ENCODE measurements at regions not wholly inside any gene's neighbourhood (a gene's known extent, or its start where the extent isn't known, plus 50 kb on each side); places are given as distances from the start of the nearest gene placed in this dataset.

GRCh38 chr7:34488766-34489165 lies 169.3 kb upstream of the NPSR1 start:
- Mint-ChIP-seq H3K27ac (no peak overlapping the region), H3K4me3 (no peak overlapping the region), H3K4me1 (no peaks in the 10 kb centered on the region), H3K36me3 (no peaks in the 10 kb centered on the region), H3K9me3 (peaks cover 4% of the 10 kb centered on the region), H3K27me3 (no peaks in the 10 kb centered on the region)
- no peak for DNase-seq

- no peak for DNase-seq
- H3K4me3 Mint-ChIP-seq: no peak overlapping the region
- H3K4me1 Mint-ChIP-seq: no peaks in the 10 kb centered on the region
- no peaks in the 10 kb centered on the region for H3K36me3 Mint-ChIP-seq
- H3K27me3 Mint-ChIP-seq: no peaks in the 10 kb centered on the region
- H3K9me3 Mint-ChIP-seq: peaks cover 4% of the 10 kb centered on the region
- no peak overlapping the region for H3K27ac Mint-ChIP-seq
These were observed 166.1 kb upstream of the NPSR1 start for GRCh38 chr7:34491899-34492298.

GRCh38 chr7:34493752-34494151 lies 164.3 kb upstream of the NPSR1 start:
- H3K36me3 Mint-ChIP-seq: no peaks in the 10 kb centered on the region
- no peaks in the 10 kb centered on the region for H3K27me3 Mint-ChIP-seq
- H3K27ac Mint-ChIP-seq: no peak overlapping the region
- no peak for DNase-seq
- no peak overlapping the region for H3K4me3 Mint-ChIP-seq
- peaks cover 4% of the 10 kb centered on the region for H3K9me3 Mint-ChIP-seq
- H3K4me1 Mint-ChIP-seq: no peaks in the 10 kb centered on the region

- no peaks in the 10 kb centered on the region for H3K27me3 Mint-ChIP-seq
- no peak overlapping the region for H3K27ac Mint-ChIP-seq
- no peak for DNase-seq
- peaks cover 4% of the 10 kb centered on the region for H3K9me3 Mint-ChIP-seq
- H3K4me1 Mint-ChIP-seq: no peaks in the 10 kb centered on the region
- H3K36me3 Mint-ChIP-seq: no peaks in the 10 kb centered on the region
- H3K4me3 Mint-ChIP-seq: no peak overlapping the region
These were observed 160.8 kb upstream of the NPSR1 start for GRCh38 chr7:34497153-34497777.

GRCh38 chr7:34501156-34501555 lies 156.9 kb upstream of the NPSR1 start:
- Mint-ChIP-seq H3K36me3 (no peaks in the 10 kb centered on the region), H3K4me3 (no peak overlapping the region), H3K4me1 (no peaks in the 10 kb centered on the region), H3K27ac (no peak overlapping the region), H3K9me3 (no peaks in the 10 kb centered on the region), H3K27me3 (no peaks in the 10 kb centered on the region)
- no peak for DNase-seq

- no peak for DNase-seq
- Mint-ChIP-seq H3K4me1 (no peaks in the 10 kb centered on the region), H3K27me3 (no peaks in the 10 kb centered on the region), H3K36me3 (no peaks in the 10 kb centered on the region), H3K9me3 (peaks cover 3% of the 10 kb centered on the region), H3K4me3 (no peak overlapping the region), H3K27ac (no peak overlapping the region)
These were observed 150.8 kb upstream of the NPSR1 start for GRCh38 chr7:34507191-34507590.

GRCh38 chr7:34523226-34523918 lies 134.6 kb upstream of the NPSR1 start:
- H3K27ac Mint-ChIP-seq: no peak overlapping the region

GRCh38 chr7:34530259-34530658 lies 127.8 kb upstream of the NPSR1 start:
- Mint-ChIP-seq H3K4me1 (no peaks in the 10 kb centered on the region), H3K9me3 (peaks cover 13% of the 10 kb centered on the region), H3K27ac (no peak overlapping the region), H3K36me3 (no peaks in the 10 kb centered on the region), H3K27me3 (no peaks in the 10 kb centered on the region), H3K4me3 (no peak overlapping the region)
- DNase-seq: no peak

More at GRCh38 chr7:34523226-34523918, 134.6 kb upstream of the NPSR1 start:
- DNase-seq: no peak
- no peaks in the 10 kb centered on the region for H3K4me1 Mint-ChIP-seq
- peaks cover 18% of the 10 kb centered on the region for H3K9me3 Mint-ChIP-seq
- no peaks in the 10 kb centered on the region for H3K36me3 Mint-ChIP-seq
- H3K27me3 Mint-ChIP-seq: no peaks in the 10 kb centered on the region
- H3K4me3 Mint-ChIP-seq: no peak overlapping the region

GRCh38 chr7:34539003-34539402 lies 119.0 kb upstream of the NPSR1 start:
- Mint-ChIP-seq H3K27me3 (no peaks in the 10 kb centered on the region), H3K9me3 (peaks cover 18% of the 10 kb centered on the region), H3K4me1 (no peaks in the 10 kb centered on the region), H3K27ac (no peak overlapping the region), H3K4me3 (no peak overlapping the region), H3K36me3 (no peaks in the 10 kb centered on the region)
- DNase-seq: no peak

GRCh38 chr7:34544621-34545020 lies 113.4 kb upstream of the NPSR1 start:
- Mint-ChIP-seq H3K27me3 (no peaks in the 10 kb centered on the region), H3K27ac (no peak overlapping the region), H3K4me1 (no peaks in the 10 kb centered on the region), H3K4me3 (no peak overlapping the region), H3K36me3 (no peaks in the 10 kb centered on the region), H3K9me3 (peaks cover 20% of the 10 kb centered on the region)
- DNase-seq: no peak

- Mint-ChIP-seq H3K27ac (no peak overlapping the region), H3K27me3 (no peaks in the 10 kb centered on the region), H3K36me3 (no peaks in the 10 kb centered on the region), H3K4me1 (no peaks in the 10 kb centered on the region), H3K4me3 (no peak overlapping the region), H3K9me3 (peaks cover 19% of the 10 kb centered on the region)
- no peak for DNase-seq
These were observed 107.0 kb upstream of the NPSR1 start for GRCh38 chr7:34550996-34551395.

GRCh38 chr7:34552502-34552901 lies 105.5 kb upstream of the NPSR1 start:
- DNase-seq: no peak
- no peaks in the 10 kb centered on the region for H3K4me1 Mint-ChIP-seq
- H3K27ac Mint-ChIP-seq: no peak overlapping the region
- H3K9me3 Mint-ChIP-seq: peaks cover 27% of the 10 kb centered on the region
- H3K27me3 Mint-ChIP-seq: no peaks in the 10 kb centered on the region
- H3K36me3 Mint-ChIP-seq: no peaks in the 10 kb centered on the region
- no peak overlapping the region for H3K4me3 Mint-ChIP-seq

GRCh38 chr7:34558022-34558421 lies 100.0 kb upstream of the NPSR1 start:
- Mint-ChIP-seq H3K9me3 (peaks cover 23% of the 10 kb centered on the region), H3K27me3 (no peaks in the 10 kb centered on the region), H3K27ac (no peak overlapping the region), H3K4me3 (no peak overlapping the region), H3K4me1 (no peaks in the 10 kb centered on the region), H3K36me3 (no peaks in the 10 kb centered on the region)
- no peak for DNase-seq

- Mint-ChIP-seq H3K4me1 (no peaks in the 10 kb centered on the region), H3K36me3 (no peaks in the 10 kb centered on the region), H3K9me3 (no peaks in the 10 kb centered on the region), H3K27me3 (no peaks in the 10 kb centered on the region), H3K27ac (no peak overlapping the region), H3K4me3 (no peak overlapping the region)
- DNase-seq: no peak
These were observed 93.9 kb upstream of the NPSR1 start for GRCh38 chr7:34564091-34564490.

GRCh38 chr7:34567906-34568305 lies 90.1 kb upstream of the NPSR1 start:
- Mint-ChIP-seq H3K4me3 (no peak overlapping the region), H3K27me3 (no peaks in the 10 kb centered on the region), H3K4me1 (no peaks in the 10 kb centered on the region), H3K36me3 (no peaks in the 10 kb centered on the region), H3K9me3 (no peaks in the 10 kb centered on the region), H3K27ac (no peak overlapping the region)
- DNase-seq: no peak

Data from activated naive CD8-positive, alpha-beta T cell treated with anti-CD3 and anti-CD28 coated beads for 36 hours (primary cell).